Retinal pigment epithelial cell (primary cell): ENCODE measurements at regions not wholly inside any gene's neighbourhood (a gene's known extent, or its start where the extent isn't known, plus 50 kb on each side); places are given as distances from the start of the nearest gene placed in this dataset.

Experiments
- DNase-seq: peaks from one replicate; pipeline ENCODE4 v3.0.0-alpha.2; 2010; ENCODE audit warnings: low read depth
- H3K4me3 ChIP-seq: 2 replicates; pipeline ENCODE4 v1.5.1; 2011; ENCODE audit warnings: mild to moderate bottlenecking, low read length, control low read depth, moderate library complexity
- TF ChIP-seq, protein P1 (sequence below): conservative IDR thresholded peaks from 2 replicates; pipeline ENCODE4 v1.5.1; 2011; ENCODE audit warnings: low read depth, low read length, control low read depth, inconsistent platforms

DNA sequence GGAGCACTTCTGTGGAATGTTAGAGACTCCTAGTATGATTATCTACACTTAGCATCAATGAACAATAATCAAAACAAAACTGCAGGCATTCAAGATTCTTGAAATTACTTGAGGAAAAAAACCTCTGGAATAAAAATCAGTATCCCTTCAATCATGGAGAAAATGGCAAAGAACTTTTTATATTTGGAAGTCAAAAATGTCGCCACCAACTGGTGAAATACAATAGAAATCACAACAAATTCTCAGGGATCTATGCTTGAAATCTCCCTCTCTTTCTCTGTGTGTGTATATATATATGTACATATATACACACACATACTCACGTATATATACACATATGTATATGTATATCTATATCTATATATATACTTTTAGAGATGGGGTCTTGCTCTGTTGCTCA is 378.9 kb upstream of the ALCAM start:
- TF ChIP-seq, protein P1, sequence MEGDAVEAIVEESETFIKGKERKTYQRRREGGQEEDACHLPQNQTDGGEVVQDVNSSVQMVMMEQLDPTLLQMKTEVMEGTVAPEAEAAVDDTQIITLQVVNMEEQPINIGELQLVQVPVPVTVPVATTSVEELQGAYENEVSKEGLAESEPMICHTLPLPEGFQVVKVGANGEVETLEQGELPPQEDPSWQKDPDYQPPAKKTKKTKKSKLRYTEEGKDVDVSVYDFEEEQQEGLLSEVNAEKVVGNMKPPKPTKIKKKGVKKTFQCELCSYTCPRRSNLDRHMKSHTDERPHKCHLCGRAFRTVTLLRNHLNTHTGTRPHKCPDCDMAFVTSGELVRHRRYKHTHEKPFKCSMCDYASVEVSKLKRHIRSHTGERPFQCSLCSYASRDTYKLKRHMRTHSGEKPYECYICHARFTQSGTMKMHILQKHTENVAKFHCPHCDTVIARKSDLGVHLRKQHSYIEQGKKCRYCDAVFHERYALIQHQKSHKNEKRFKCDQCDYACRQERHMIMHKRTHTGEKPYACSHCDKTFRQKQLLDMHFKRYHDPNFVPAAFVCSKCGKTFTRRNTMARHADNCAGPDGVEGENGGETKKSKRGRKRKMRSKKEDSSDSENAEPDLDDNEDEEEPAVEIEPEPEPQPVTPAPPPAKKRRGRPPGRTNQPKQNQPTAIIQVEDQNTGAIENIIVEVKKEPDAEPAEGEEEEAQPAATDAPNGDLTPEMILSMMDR, result no peak
- DNase-seq, result no peak
- H3K4me3 ChIP-seq, result no peak overlapping the region

DNA sequence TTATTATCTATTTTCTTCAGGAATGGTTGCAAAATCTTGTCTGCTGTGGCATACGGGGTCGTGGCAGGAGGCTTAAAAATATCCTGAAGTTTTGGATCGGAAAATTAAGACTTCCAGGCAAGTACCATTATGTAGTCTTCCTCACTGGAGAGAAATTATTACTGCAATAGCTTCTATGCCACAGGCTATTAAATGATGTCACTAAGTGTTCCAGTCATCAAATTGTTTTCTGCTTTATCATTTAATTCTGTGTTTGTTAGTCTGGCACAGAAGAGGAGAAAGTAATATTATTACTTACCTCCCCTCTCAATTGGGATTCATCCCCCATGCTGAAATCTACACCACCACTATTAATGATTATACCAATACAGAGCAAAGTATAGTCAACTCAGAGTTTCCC is 378.2 kb upstream of the ALCAM start:
- no peak overlapping the region for H3K4me3 ChIP-seq
- DNase-seq, result no peak
- TF ChIP-seq, protein P1, result no peak

DNA sequence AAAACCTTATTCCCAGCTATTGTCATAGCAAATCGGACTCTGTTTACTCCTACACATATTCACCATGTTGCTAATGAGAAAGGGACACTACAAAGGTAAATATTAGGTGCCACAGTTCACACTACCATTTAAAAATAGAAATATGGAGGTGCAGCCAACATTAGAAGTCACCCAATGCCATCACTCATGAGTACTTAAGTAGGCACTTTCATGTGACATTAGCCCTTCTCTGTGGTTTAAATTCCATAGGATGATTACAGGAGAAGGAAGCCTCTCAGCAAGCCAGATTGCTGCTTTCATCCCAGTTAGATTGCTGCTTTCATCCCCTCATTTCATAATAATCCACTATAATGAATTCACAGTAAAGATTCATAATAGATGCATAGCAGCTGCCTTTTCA is 376.8 kb upstream of the ALCAM start:
- TF ChIP-seq, protein P1, result no peak
- H3K4me3 ChIP-seq, result no peak overlapping the region
- DNase-seq, result no peak

DNA sequence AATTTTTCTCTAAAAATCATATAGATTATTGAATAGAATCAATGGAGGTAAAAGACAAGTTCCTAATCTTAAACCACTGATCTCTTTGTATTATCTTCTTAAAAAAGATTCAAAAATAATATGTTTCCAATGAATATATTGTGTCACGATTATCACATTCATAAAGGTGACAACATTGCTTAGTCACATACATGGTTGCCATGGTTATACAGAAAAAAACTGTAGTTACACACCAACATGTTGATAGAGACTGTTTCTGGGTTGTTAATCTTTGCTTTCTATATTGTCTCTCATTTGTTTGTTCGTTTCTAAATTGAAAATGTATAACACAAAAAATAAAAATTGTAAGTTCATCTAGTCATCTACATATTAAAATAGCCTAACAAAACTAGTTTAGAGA is 376.0 kb upstream of the ALCAM start:
- TF ChIP-seq, protein P1, result no peak
- no peak overlapping the region for H3K4me3 ChIP-seq
- no peak for DNase-seq

DNA sequence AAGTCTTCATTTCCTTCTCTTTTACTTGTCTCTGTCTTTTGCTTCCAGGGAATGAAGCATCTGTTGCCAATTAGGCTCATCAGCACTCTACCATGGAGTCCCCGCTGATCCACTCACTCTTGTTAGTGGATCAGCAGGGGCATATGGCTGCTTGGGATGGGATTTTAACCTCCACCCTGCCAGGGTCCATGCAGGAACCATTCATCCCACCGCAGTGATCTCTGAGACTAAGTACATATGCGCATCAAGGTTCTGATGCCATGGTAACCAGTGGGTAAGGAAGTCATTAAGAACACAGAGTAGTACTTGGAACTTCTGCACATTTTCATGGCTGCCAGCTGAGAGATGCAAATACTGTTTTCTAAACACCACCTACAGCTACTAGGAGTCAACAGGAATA is 374.0 kb upstream of the ALCAM start:
- DNase-seq, result no peak
- TF ChIP-seq, protein P1, result no peak

DNA sequence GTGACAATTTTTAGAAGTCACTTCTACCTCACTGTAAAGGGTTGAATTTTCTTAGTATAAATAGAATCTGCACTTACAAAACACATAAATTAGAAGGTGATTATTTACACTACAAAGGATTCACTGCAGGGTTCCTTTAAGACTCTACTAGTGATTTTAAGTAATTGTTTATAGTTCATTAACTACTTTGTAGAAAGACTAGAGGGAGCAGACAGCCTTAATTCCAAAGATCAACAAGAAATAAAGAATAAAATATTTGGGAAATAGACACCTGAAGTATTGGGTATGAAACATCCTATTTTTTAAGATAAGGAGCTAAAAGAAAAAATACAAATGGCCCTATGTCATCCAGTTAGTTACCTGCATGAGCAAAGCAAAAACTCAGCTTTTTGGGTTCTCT is 360.5 kb upstream of the ALCAM start:
- no peak overlapping the region for H3K4me3 ChIP-seq
- no peak for DNase-seq
- TF ChIP-seq, protein P1, result no peak

More for the DNA sequence above, 374.0 kb upstream of the ALCAM start:
- H3K4me3 ChIP-seq, result no peak overlapping the region

DNA sequence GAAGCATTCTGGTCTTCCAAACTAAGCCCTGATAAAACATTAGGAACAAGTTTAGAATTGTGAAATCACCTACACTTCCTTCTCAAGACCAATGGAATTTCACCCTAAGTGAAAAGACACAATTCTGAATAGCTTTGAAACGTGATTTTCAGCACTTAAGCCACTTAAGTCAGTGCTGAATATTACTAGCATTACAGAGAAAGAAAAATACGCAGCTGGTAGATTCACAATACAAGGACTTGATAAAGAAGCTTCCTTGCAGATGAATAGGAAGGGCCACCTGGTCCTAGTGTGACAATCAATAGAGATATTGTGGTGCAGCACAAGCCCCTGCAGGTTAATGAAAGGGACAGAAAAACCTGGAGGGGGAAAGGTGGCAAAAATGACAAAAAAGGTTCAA is 353.1 kb upstream of the ALCAM start:
- DNase-seq, result no peak
- no peak overlapping the region for H3K4me3 ChIP-seq
- TF ChIP-seq, protein P1, result no peak
